ENCODE measurements at regions not wholly inside any gene's neighbourhood (a gene's known extent, or its start where the extent isn't known, plus 50 kb on each side); places are given as distances from the start of the nearest gene placed in this dataset.

GRCh38 chr2:62627667-62628066 is 77.8 kb upstream of the EHBP1 start:
- TF ChIP-seq CTCF (IDR thresholded peaks at IDR 0.05) (no peak), POLR2A (IDR thresholded peaks at IDR 0.05) (no peak)

All from esophagus squamous epithelium (tissue), 4 donors.